Neural progenitor cell (in vitro differentiated cells): ENCODE measurements at regions not wholly inside any gene's neighbourhood (a gene's known extent, or its start where the extent isn't known, plus 50 kb on each side); places are given as distances from the start of the nearest gene placed in this dataset.

Experiments used
- DNase-seq: peaks from one replicate; pipeline ENCODE4 v3.0.0-alpha.2; 2016; ENCODE audit warnings: low spot score
- H2AFZ ChIP-seq: fragments of 200-600 bp; sonication (generic); replicated peaks from 2 replicates; pipeline ENCODE4 v1.6.1; 2016; ENCODE audit warnings: antibody characterized with exemption
- H3F3A ChIP-seq: fragments of 200-600 bp; sonication (generic); 2 replicates; pipeline ENCODE4 v1.6.1; 2016; ENCODE audit warnings: antibody characterized with exemption, low read depth
- H3K27ac ChIP-seq: fragments of 200-600 bp; sonication (generic); 2 replicates; pipeline ENCODE4 v1.5.1; 2016; ENCODE audit warnings: mild to moderate bottlenecking
- H3K27me3 ChIP-seq: fragments of 200-600 bp; sonication (generic); 2 replicates; pipeline ENCODE4 v1.6.1; 2016; ENCODE audit warnings: mild to moderate bottlenecking, moderate library complexity
- H3K36me3 ChIP-seq: fragments of 200-600 bp; sonication (generic); 2 replicates; pipeline ENCODE4 v1.5.1; 2016
- H3K4me1 ChIP-seq: fragments of 200-600 bp; sonication (generic); 2 replicates; pipeline ENCODE4 v1.6.1; 2016; ENCODE audit warnings: mixed run types
- H3K4me2 ChIP-seq: fragments of 200-600 bp; sonication (generic); 2 replicates; pipeline ENCODE4 v1.6.1; 2016
- H3K4me3 ChIP-seq: fragments of 200-600 bp; sonication (generic); 2 replicates; pipeline ENCODE4 v1.5.1; 2016
- H3K79me2 ChIP-seq: fragments of 200-600 bp; sonication (generic); 2 replicates; pipeline ENCODE4 v1.6.1; 2016; ENCODE audit warnings: low read depth
- H3K9ac ChIP-seq: fragments of 200-600 bp; sonication (generic); 2 replicates; pipeline ENCODE4 v1.6.1; 2016
- H3K9me3 ChIP-seq: fragments of 200-600 bp; sonication (generic); 2 replicates; pipeline ENCODE4 v1.5.1; 2016; ENCODE audit warnings: low read depth
- H4K20me1 ChIP-seq: fragments of 200-600 bp; sonication (generic); 2 replicates; pipeline ENCODE4 v1.6.1; 2016; ENCODE audit warnings: low read depth
- H3K27ac Mint-ChIP-seq: 3 replicates; pipeline ENCODE4 v1.8.0; 2021; ENCODE audit warnings: mixed read lengths
- H3K27me3 Mint-ChIP-seq: 2 replicates; pipeline ENCODE4 v1.8.0; 2022; ENCODE audit warnings: low read depth, mild to moderate bottlenecking, inconsistent platforms, moderate library complexity, mixed read lengths; ENCODE audit not compliant: insufficient read depth
- H3K36me3 Mint-ChIP-seq: 3 replicates; pipeline ENCODE4 v1.8.0; 2021; ENCODE audit warnings: mixed read lengths
- H3K4me1 Mint-ChIP-seq: 3 replicates; pipeline ENCODE4 v1.8.0; 2021; ENCODE audit warnings: mixed read lengths
- H3K4me3 Mint-ChIP-seq: 3 replicates; pipeline ENCODE4 v1.8.0; 2021; ENCODE audit warnings: mild to moderate bottlenecking, moderate library complexity, mixed read lengths
- H3K9me3 Mint-ChIP-seq: 3 replicates; pipeline ENCODE4 v1.8.0; 2020; ENCODE audit warnings: mixed read lengths
- EZH2 ChIP-seq: fragments of 200-600 bp; sonication (generic); IDR thresholded peaks from 2 replicates; pipeline ENCODE4 v1.6.1; 2017; ENCODE audit warnings: antibody characterized with exemption, mild to moderate bottlenecking, moderate library complexity
- EZH2phosphoT487 ChIP-seq: fragments of 200-600 bp; sonication (generic); IDR thresholded peaks from 2 replicates; pipeline ENCODE4 v1.6.1; 2017; ENCODE audit warnings: antibody characterized with exemption
- TF ChIP-seq, protein P1 (sequence below): fragments of 200-600 bp; sonication (generic); IDR thresholded peaks from 2 replicates; pipeline ENCODE4 v1.5.1; 2017; ENCODE audit warnings: antibody characterized with exemption, mild to moderate bottlenecking

DNA sequence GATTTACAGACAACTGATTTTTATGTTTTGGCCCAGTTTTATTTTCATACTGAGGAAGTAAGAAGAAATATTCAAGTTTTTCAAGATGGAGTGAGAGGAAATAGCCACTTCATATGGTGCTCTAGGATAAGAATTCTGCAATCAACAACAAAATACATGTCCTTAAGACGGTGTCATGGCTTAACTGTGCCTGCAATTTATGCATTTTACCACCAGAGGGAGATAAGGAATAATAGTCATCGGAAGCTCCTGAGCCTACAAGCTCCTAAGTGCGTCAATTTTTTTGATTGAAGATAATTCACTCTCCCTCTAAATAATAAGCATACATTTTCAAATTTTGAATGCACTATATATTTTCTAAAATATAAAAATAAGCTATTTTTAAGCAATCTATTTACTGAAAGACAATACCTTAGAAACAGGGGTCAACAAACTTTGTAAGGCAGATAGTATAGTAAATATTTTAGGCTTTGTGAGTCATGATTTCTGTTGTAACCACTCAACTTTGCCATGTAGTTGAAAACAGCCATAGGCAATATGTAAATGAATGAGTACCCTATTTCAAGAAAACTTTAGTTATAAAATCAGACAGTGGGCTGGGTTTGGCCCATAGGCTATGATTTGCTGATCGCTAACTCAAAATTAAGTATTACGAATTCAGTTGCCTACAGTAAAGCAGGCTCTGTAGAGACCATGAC lies 230.9 kb upstream of the DTNBP1 start:
- no peaks in the 10 kb centered on the region for H3K9me3 ChIP-seq
- H3K4me3 ChIP-seq = no peak overlapping the region
- H3K36me3 Mint-ChIP-seq = no peaks in the 10 kb centered on the region
- H3K36me3 ChIP-seq = no peaks in the 10 kb centered on the region
- H3K9me3 Mint-ChIP-seq = peaks cover 2% of the 10 kb centered on the region
- no peaks in the 10 kb centered on the region for H3K79me2 ChIP-seq
- no peaks in the 10 kb centered on the region for H3K4me1 Mint-ChIP-seq
- H3K27ac Mint-ChIP-seq = no peak overlapping the region
- H3K4me3 Mint-ChIP-seq = no peak overlapping the region
- no peaks in the 10 kb centered on the region for H3K27me3 ChIP-seq
- H3F3A ChIP-seq = no peaks in the 10 kb centered on the region
- no peaks in the 10 kb centered on the region for H3K27me3 Mint-ChIP-seq
- H3K4me1 ChIP-seq = peaks cover 5% of the 10 kb centered on the region
- TF ChIP-seq EZH2 = no peak
- TF ChIP-seq, protein P1, sequence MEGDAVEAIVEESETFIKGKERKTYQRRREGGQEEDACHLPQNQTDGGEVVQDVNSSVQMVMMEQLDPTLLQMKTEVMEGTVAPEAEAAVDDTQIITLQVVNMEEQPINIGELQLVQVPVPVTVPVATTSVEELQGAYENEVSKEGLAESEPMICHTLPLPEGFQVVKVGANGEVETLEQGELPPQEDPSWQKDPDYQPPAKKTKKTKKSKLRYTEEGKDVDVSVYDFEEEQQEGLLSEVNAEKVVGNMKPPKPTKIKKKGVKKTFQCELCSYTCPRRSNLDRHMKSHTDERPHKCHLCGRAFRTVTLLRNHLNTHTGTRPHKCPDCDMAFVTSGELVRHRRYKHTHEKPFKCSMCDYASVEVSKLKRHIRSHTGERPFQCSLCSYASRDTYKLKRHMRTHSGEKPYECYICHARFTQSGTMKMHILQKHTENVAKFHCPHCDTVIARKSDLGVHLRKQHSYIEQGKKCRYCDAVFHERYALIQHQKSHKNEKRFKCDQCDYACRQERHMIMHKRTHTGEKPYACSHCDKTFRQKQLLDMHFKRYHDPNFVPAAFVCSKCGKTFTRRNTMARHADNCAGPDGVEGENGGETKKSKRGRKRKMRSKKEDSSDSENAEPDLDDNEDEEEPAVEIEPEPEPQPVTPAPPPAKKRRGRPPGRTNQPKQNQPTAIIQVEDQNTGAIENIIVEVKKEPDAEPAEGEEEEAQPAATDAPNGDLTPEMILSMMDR = peak; percentile 63
- no peak overlapping the region for H3K9ac ChIP-seq
- peak; percentile 38 for DNase-seq
- H3K27ac ChIP-seq = no peak overlapping the region
- no peak overlapping the region for H2AFZ ChIP-seq
- no peaks in the 10 kb centered on the region for H4K20me1 ChIP-seq
- no peak overlapping the region for H3K4me2 ChIP-seq

DNA sequence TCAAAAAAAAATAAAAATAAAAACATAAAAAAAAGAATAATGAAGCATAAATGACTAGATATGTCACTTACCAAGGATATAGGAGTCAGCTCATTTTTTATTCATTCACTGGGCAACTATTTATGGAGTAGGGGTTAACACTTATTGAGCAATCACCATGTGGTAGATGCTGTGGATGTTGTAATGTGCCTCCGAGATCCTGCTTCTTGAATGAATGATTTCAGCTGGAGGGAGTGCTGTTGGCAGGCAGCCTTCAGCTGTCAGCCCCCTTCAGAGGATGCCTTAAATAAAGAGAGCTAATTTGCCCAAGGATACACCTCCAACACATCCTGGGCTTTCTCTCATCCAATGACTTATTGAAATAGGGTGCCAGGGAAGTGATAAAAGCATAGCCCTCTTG lies 229.5 kb upstream of the DTNBP1 start:
- H4K20me1 ChIP-seq = no peaks in the 10 kb centered on the region
- H3K4me1 Mint-ChIP-seq = peaks cover 2% of the 10 kb centered on the region
- H3K79me2 ChIP-seq = no peaks in the 10 kb centered on the region
- H3K4me1 ChIP-seq = peaks cover 5% of the 10 kb centered on the region
- H3K27ac Mint-ChIP-seq = no peak overlapping the region
- H3F3A ChIP-seq = no peaks in the 10 kb centered on the region
- no peaks in the 10 kb centered on the region for H3K27me3 ChIP-seq
- peaks cover 2% of the 10 kb centered on the region for H3K9me3 Mint-ChIP-seq
- H3K4me3 Mint-ChIP-seq = no peak overlapping the region
- TF ChIP-seq, protein P1 = no peak
- TF ChIP-seq EZH2phosphoT487 = no peak
- TF ChIP-seq EZH2 = no peak
- no peaks in the 10 kb centered on the region for H3K36me3 Mint-ChIP-seq
- no peak overlapping the region for H3K9ac ChIP-seq
- H3K4me2 ChIP-seq = no peak overlapping the region
- no peak overlapping the region for H3K4me3 ChIP-seq
- no peaks in the 10 kb centered on the region for H3K36me3 ChIP-seq
- peaks cover 3% of the 10 kb centered on the region for H3K27me3 Mint-ChIP-seq
- no peak overlapping the region for H2AFZ ChIP-seq
- H3K9me3 ChIP-seq = no peaks in the 10 kb centered on the region
- no peak for DNase-seq
- H3K27ac ChIP-seq = no peak overlapping the region

- Mint-ChIP-seq H3K36me3 (no peaks in the 10 kb centered on the region), H3K27me3 (peaks cover 3% of the 10 kb centered on the region), H3K4me1 (peaks cover 2% of the 10 kb centered on the region), H3K27ac (no peak overlapping the region), H3K4me3 (no peak overlapping the region), H3K9me3 (peaks cover 2% of the 10 kb centered on the region)
- Histone ChIP-seq H3K4me1 (no peaks in the 10 kb centered on the region), H3K27ac (no peak overlapping the region), H3K79me2 (no peaks in the 10 kb centered on the region), H3K4me2 (no peak overlapping the region), H4K20me1 (no peaks in the 10 kb centered on the region), H3K27me3 (no peaks in the 10 kb centered on the region), H3K36me3 (no peaks in the 10 kb centered on the region), H3K4me3 (no peak overlapping the region), H3K9me3 (no peaks in the 10 kb centered on the region), H2AFZ (no peak overlapping the region), H3K9ac (no peak overlapping the region), H3F3A (no peaks in the 10 kb centered on the region)
- TF ChIP-seq, protein P1 = no peak
- TF ChIP-seq EZH2phosphoT487 (no peak), EZH2 (no peak)
- DNase-seq = no peak
These were observed 226.3 kb upstream of the DTNBP1 start for GRCh38 chr6:15888798-15889772.
